SK-N-SH treated with all-trans-retinoic acid at 6 μM for 48 hours (cell line): ENCODE measurements at regions not wholly inside any gene's neighbourhood (a gene's known extent, or its start where the extent isn't known, plus 50 kb on each side); places are given as distances from the start of the nearest gene placed in this dataset.

Experiments
- BACH2 ChIP-seq: fragments of 250-450 bp; sonication (Bioruptor Pico); IDR thresholded peaks from 2 replicates; pipeline ENCODE4 v1.9.0; 2021; ENCODE audit warnings: mild to moderate bottlenecking, borderline replicate concordance
- ISL1 ChIP-seq: fragments of 250-450 bp; sonication (Bioruptor Pico); IDR thresholded peaks from 2 replicates; pipeline ENCODE4 v2.1.2; 2022; ENCODE audit warnings: mild to moderate bottlenecking, moderate library complexity
- PPARA ChIP-seq: fragments of 250-450 bp; sonication (Bioruptor Pico); IDR thresholded peaks from 2 replicates; pipeline ENCODE4 v1.5.0; 2020; ENCODE audit warnings: mild to moderate bottlenecking, borderline replicate concordance
- TOX ChIP-seq: fragments of 250-450 bp; sonication (Bioruptor Pico); IDR thresholded peaks from 2 replicates; pipeline ENCODE4 v1.8.0; 2021; ENCODE audit warnings: mild to moderate bottlenecking, moderate library complexity, borderline replicate concordance
- ZC3H10 ChIP-seq: fragments of 250-450 bp; sonication (Bioruptor Pico); IDR thresholded peaks from 2 replicates; pipeline ENCODE4 v1.5.1; 2021; ENCODE audit warnings: mild to moderate bottlenecking, moderate library complexity
- ZNF565 ChIP-seq: fragments of 450-650 bp; formaldehyde crosslinking; conservative IDR thresholded peaks from 2 replicates; pipeline ENCODE4 v1.5.0; 2020; ENCODE audit warnings: low read depth, mild to moderate bottlenecking, moderate library complexity
- ZNF8 ChIP-seq: fragments of 450-650 bp; formaldehyde crosslinking; IDR thresholded peaks from 2 replicates; pipeline ENCODE4 v1.5.0; 2020; ENCODE audit warnings: mild to moderate bottlenecking, moderate library complexity
- TF ChIP-seq, protein P1 (sequence below): fragments of 250-450 bp; sonication (Bioruptor Pico); IDR thresholded peaks from 2 replicates; pipeline ENCODE4 v1.8.0; 2020; ENCODE audit warnings: mild to moderate bottlenecking, moderate library complexity, borderline replicate concordance
- TF ChIP-seq, protein P2 (sequence below): fragments of 250-450 bp; sonication (Bioruptor Pico); IDR thresholded peaks from 2 replicates; pipeline ENCODE4 v1.5.1; 2020; ENCODE audit warnings: low read depth, mild to moderate bottlenecking, moderate library complexity
- TF ChIP-seq, protein P3 (sequence below): fragments of 250-450 bp; sonication (Bioruptor Pico); IDR thresholded peaks from 2 replicates; pipeline ENCODE4 v1.5.1; 2021; ENCODE audit warnings: mild to moderate bottlenecking, moderate library complexity

DNA sequence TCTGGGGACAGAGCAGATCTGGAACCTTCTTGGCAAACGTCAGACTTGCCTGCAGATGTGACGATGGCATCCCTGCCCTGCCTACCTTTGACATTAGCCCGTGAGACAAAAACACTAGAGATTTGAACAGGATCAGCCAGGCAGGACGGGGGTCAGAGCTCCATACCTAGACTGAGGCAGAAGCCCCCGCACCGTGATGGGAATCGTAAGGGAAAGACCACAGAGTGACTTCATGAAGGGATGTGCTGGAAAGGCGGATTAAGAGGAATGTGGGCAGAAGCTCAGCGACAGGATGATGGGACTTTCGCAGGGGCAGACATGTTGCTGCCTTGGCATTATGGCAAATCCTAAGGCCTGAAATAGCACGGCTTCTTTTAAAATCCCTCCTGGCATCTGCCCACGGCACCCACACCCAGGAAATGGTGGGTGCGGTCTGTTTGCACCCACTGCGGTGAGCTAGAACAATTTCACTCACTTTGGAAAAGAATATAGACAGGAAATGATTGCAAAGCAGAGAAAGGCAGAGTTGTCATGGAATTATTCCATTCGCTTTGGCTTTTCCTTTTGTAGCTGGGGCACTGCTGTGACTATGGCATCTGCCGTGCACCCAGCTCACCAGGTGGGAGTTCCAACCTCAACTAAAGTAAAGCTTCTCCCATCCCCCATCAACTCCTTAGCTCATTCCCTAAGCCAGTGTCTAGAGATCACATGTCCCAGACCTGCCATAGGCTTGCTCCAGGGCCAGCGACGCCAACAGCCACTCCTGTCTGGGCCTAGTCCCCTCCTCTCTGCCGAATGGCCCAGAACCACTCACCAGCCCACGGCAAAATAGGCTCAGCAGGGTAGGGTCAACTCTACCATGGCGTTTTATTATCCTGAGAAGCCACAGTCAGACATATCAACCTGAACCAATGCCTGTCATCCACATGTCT, 112.7 kb upstream of the NPAS2 start:
- TF ChIP-seq ZNF8 = no peak
- no peak for TF ChIP-seq PPARA
- TF ChIP-seq, protein P1, sequence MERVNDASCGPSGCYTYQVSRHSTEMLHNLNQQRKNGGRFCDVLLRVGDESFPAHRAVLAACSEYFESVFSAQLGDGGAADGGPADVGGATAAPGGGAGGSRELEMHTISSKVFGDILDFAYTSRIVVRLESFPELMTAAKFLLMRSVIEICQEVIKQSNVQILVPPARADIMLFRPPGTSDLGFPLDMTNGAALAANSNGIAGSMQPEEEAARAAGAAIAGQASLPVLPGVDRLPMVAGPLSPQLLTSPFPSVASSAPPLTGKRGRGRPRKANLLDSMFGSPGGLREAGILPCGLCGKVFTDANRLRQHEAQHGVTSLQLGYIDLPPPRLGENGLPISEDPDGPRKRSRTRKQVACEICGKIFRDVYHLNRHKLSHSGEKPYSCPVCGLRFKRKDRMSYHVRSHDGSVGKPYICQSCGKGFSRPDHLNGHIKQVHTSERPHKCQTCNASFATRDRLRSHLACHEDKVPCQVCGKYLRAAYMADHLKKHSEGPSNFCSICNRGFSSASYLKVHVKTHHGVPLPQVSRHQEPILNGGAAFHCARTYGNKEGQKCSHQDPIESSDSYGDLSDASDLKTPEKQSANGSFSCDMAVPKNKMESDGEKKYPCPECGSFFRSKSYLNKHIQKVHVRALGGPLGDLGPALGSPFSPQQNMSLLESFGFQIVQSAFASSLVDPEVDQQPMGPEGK = no peak
- no peak for TF ChIP-seq ISL1 (CRISPR knock-in tag)
- TF ChIP-seq, protein P2, sequence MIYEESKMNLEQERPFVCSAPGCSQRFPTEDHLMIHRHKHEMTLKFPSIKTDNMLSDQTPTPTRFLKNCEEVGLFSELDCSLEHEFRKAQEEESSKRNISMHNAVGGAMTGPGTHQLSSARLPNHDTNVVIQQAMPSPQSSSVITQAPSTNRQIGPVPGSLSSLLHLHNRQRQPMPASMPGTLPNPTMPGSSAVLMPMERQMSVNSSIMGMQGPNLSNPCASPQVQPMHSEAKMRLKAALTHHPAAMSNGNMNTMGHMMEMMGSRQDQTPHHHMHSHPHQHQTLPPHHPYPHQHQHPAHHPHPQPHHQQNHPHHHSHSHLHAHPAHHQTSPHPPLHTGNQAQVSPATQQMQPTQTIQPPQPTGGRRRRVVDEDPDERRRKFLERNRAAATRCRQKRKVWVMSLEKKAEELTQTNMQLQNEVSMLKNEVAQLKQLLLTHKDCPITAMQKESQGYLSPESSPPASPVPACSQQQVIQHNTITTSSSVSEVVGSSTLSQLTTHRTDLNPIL (CRISPR knock-in tag) = no peak
- no peak for TF ChIP-seq ZNF565
- TF ChIP-seq, protein P3, sequence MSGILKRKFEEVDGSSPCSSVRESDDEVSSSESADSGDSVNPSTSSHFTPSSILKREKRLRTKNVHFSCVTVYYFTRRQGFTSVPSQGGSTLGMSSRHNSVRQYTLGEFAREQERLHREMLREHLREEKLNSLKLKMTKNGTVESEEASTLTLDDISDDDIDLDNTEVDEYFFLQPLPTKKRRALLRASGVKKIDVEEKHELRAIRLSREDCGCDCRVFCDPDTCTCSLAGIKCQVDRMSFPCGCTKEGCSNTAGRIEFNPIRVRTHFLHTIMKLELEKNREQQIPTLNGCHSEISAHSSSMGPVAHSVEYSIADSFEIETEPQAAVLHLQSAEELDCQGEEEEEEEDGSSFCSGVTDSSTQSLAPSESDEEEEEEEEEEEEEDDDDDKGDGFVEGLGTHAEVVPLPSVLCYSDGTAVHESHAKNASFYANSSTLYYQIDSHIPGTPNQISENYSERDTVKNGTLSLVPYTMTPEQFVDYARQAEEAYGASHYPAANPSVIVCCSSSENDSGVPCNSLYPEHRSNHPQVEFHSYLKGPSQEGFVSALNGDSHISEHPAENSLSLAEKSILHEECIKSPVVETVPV (CRISPR knock-in tag) = no peak
- TF ChIP-seq BACH2 (CRISPR knock-in tag) = no peak
- TF ChIP-seq ZC3H10 = no peak
- TF ChIP-seq TOX (CRISPR knock-in tag) = no peak
